AG09319 (cell line): ENCODE measurements at regions not wholly inside any gene's neighbourhood (a gene's known extent, or its start where the extent isn't known, plus 50 kb on each side); places are given as distances from the start of the nearest gene placed in this dataset.
A peak's percentile ranks its signal among the peaks of the same experiment; 100 is the strongest.
"Not testable (repeated sequence)": the region's sequence is repeated elsewhere in the genome, so short reads cannot be mapped to it uniquely, and the experiment has no call there.

ENCODE experiments used
- DNase-seq: peaks from one replicate; pipeline ENCODE4 v3.0.0-alpha.2; 2010; ENCODE audit warnings: low read depth; ENCODE audit errors: extremely low read depth
- CTCF ChIP-seq: IDR thresholded peaks from 2 replicates; pipeline ENCODE4 v1.5.1; 2011; ENCODE audit warnings: low read depth, mild to moderate bottlenecking, inconsistent platforms, low read length, moderate library complexity

- not testable (repeated sequence) for DNase-seq
Observed at GRCh38 chr11:3583476-3583875, 58.3 kb downstream of the ART5 start.

GRCh38 chr11:3581389-3581725, 60.4 kb downstream of the ART5 start:
- DNase-seq, result not testable (repeated sequence)

- not testable (repeated sequence) for DNase-seq
- peak; percentile 17 for TF ChIP-seq CTCF
Observed at GRCh38 chr11:3580487-3581388, 61.1 kb downstream of the ART5 start.

DNA sequence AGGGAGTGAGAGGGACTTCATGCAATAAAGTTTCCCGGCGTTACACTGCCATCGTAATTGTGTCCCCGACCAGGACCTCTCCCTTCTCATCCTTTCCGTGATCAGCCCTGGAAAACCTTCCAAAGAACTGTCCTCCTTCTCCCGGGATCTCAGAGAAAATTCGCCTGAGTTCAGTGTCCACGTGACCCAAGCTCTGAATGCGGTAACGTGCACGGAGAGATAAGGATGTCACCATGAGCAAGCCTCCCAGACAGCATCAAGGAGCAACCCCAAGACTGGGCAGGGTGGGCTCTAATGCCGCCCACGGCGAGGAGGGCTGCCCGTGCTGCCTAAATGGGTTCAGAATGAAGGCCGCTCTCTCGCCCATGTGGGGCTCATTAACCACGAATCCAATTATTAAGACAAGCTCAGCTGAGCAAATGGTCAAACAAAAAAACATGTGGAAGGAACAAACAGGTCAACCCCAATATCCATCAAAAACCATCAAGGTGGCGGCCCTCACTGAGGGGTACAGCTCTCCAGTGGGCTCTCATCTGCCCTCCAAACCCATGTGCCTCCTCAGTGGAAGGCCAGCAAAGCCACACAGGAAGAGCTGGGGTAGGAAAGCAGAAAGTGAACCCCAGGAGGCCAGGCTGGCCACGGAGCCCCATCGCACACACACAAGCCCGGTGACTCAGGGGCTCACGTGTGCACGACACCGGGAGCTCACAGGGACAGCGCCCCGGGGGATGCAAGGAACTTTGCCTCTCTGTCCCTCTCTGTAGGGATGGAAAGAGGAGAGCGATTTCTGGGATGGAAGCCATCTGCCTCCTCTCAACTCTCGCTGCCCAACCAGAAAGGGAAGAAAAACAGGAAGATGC, 62.0 kb downstream of the ART5 start:
- not testable (repeated sequence) for DNase-seq

- not testable (repeated sequence) for DNase-seq
Observed at GRCh38 chr11:3576066-3576604, 65.7 kb downstream of the ART5 start.

DNA sequence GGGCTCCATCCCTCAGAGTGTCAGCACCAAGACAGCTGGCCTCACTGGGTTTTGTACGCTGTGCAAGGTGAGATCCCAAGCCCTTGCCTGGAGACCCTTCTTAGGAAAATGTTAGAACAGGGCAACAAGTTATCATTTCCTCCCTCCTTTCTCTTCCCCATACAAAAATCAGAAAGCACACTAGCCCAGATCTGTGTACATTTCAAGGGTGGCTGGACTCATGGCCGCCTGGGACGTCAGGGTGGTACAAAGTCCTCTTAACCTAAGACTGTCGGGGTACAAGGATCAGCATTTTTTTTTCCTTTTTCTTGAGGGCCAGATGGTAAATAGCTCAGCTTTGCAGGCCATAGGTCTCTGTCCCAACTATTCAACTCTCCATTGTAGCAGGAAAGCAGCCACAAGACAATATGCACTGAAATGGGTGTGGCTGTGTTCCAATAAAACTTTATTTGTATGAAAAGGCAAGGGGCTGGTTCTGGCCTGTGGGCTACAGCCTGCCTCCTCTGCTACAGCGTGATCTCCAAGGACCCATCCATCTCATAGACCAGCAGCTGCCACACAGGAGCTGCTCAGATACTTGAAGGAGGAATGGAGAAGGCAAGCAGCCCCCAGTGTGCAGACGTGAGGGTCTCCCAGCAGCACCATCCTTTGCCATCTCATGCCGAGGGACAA, 68.7 kb downstream of the ART5 start:
- DNase-seq, result not testable (repeated sequence)

DNA sequence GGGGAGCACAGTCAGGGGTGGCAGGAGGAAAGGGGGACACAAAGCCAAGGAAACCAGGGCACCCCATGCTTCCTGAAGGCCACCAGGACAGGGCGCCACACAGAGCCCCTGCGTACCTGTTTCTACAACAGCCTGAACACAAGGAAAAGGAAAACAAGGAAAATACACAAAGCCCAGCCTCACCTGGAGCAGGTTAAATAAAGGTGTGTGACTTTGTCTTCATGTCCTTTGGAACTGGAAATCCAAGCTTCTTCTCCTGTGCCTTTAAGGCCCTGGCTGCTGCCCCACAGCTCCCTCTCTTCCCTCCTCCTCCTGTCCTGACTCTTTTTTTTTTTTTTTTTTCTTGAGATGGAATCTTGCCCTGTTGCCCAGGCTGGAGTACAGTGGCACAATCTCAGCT, 70.0 kb downstream of the ART5 start:
- not testable (repeated sequence) for DNase-seq

DNA sequence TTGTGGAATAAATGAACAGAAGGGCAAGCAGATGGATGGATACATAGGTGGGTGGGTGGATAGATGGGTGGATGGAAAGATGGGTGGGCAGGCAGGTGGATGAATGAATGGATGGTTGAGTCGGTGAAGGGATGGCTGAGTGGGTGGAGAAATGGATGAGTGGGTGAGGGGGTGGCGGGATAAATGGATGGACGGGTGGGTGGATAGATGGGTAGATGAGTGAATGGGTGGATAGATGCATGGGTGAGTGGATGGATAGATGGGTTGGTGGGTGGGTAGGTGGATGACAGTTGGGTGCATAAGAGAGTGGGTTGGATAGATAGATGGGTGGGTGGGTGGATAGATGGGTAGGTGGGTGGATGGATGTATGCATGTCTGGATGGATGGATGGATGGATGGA, 76.0 kb downstream of the ART5 start:
- not testable (repeated sequence) for DNase-seq

DNA sequence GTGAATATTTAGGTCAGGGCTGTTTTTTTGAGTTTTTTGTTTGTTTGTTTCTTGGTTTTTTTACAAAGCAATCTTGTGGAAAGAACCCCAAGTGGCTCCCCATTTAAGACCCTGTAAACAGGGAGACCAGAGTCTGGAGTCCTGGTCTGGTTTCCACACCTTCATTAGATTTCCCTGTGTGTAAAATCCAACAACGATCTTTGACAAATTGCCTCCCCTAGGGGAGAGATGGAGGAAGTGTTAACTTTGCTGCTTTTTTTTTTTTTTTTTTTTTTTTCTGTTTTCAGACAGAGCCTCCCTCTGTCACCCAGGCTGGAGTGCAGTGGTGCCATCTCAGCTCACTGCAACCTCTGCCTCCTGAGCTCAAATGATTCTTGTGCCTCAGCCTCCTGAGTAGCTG, 77.4 kb downstream of the ART5 start:
- DNase-seq, result not testable (repeated sequence)

DNA sequence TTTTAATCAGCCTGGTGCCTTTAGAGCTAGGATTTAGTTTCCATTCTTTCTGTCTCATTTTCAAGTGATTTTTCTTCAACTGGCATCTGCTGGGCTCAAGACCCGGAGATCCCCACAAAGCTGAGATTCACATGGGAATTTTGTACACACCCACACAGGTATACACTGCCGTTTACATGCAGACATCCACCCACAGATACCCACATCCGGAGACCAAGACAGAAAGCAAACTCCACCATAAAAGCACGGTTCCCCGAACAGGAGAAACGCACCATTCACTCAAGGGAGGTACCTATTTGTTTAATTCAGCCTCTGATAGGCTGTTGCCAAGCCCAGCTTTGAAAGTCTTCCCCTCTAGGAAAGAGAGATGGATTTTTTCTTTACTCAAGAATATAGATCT, 87.2 kb downstream of the ART5 start:
- not testable (repeated sequence) for DNase-seq

- not testable (repeated sequence) for DNase-seq
Observed at GRCh38 chr11:3544990-3545389, 96.8 kb downstream of the ART5 start.

DNA sequence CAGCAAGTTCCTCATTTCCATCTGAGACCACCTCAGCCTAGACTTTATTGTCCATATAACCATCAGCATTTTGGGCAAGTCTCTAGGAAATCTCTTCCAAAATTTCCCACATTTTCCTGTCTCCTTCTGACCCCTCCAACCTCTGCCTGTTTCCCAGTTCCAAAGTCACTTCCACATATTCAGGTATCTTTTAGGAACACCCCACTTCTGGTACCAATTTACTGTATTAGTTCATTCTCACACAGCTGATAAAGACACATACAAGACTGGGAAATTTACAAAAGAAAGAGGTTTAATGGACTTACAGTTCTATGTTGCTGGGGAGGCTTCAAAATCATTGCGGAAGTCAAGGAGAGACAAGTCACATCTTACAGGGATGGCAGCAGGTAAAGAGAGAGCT, 103.6 kb downstream of the ART5 start:
- DNase-seq, result not testable (repeated sequence)

- not testable (repeated sequence) for DNase-seq
Observed at GRCh38 chr11:3537254-3537653, 104.5 kb downstream of the ART5 start.

- not testable (repeated sequence) for DNase-seq
Observed at GRCh38 chr11:3532958-3533357, 108.8 kb downstream of the ART5 start.

DNA sequence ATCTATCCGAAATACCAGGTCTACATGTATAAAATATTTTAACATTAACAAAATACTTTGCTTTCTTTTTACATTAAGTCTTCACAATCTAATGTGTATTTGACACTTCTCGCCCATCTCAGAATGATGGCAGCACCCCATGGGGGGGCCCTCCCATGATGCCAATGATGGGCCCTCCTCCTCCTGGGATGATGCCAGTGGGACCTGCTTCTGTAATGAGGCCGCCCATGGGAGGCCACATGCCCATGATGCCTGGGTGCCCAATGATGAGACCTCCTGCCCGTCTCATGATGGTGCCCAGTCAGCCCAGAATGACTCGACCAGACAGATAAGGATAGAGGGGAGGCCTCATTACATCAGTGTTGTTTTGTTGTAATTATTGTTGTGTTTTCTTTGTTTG, 110.5 kb downstream of the ART5 start:
- not testable (repeated sequence) for DNase-seq

DNA sequence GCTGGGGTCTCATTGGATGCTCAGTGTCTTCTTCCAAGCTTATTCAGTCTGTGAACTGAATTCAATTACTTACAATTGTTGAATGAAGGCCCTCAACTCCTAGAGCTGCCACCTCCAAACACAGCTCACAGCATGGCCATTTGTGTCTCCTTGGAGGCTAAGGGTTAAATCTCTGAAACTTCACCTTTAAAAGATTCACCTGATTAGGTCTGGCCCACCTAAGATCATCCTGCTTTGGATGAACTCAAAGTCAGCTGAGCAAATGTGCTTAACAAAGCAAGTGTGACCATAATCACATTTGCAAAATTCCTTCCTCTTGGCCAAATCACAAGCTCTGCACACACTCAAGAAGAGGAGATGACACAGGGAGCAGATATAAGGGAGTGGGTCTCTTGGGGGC, 118.2 kb downstream of the ART5 start:
- DNase-seq, result not testable (repeated sequence)

DNA sequence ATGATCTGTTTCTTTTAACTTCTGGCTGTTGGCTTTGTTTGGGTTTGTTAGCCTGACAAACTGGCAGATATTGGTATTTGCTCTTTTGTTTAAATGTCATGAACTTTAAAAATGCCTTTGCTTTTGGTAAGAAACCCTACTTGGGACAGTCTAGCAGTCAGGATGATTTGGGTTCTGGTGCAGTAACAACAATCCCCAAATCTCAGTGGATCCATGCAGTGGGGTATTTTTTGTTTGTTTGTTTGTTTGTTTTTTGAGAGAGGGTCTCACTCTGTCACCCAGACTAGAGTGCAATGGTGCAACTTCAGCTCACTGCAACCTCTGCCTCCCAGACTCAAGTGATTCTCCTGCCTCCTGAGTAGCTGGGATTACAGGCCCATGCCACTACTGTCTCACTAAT, 120.9 kb downstream of the ART5 start:
- DNase-seq, result not testable (repeated sequence)

DNA sequence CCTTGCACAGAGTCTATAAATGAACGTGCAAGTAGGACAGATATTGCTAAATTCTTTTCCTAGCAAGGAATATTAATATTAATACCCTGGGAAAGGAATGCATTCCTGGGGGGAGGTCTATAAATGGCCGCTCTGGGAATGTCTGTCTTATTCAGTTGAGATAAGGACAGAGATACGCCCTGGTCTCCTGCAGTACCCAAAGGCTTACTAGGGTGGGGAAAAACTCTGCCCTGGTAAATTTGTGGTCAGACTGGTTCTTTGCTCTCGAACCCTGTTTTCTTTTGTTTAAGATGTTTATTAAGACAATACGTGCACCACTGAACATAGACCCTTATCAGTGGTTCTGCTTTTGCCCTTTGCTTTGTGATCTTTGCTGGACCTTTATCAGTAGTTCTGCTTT, 122.0 kb downstream of the ART5 start:
- DNase-seq, result not testable (repeated sequence)

DNA sequence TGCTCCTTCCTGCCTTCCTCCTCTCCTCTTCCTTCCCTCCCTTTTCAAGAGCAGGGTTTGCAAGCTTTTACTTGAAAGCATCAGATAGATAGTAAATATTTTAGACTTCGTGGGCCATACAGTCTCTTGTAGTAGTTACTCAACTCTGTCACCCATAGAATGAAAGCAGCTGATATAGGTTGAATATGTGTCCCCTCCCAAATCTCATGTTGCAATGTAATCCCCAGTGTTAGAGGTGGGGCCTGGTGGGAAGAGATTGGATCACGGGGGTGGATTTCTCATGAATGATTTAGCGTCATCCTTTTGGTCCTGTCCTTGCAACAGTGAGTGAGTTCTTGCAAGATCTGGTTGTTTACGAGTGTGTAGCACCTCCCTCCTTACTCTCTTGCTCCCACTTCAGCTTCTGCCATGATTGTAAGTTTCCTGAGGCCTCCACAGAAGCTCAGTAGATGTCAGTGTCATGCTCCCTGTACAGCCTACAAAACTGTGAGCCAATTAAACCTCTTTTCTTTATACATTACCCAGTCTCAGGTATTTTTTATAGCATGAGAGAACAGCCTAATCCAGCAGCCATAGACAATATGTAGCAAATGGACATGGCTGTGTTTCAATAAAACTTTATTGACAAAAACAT, 124.7 kb downstream of the ART5 start:
- DNase-seq, result not testable (repeated sequence)
